Mammary epithelial cell (primary cell): ENCODE measurements at regions not wholly inside any gene's neighbourhood (a gene's known extent, or its start where the extent isn't known, plus 50 kb on each side); places are given as distances from the start of the nearest gene placed in this dataset.

Source experiments
- CTCF ChIP-seq, 2 donors: IDR thresholded peaks in 1 of 2; conservative IDR thresholded peaks in 1 of 2; 2 replicates each; pipeline ENCODE4 v1.5.1; 2011 to 2012; ENCODE audit warnings: inconsistent platforms in 2 of 2, low read length in 2 of 2, mild to moderate bottlenecking in 2 of 2, control low read depth in 1 of 2, low read depth in 1 of 2; ENCODE audit not compliant: insufficient read depth in 1 of 2; ENCODE audit errors: extremely low read depth in 1 of 2
- EZH2 ChIP-seq: IDR thresholded peaks from 2 replicates; pipeline ENCODE4 v1.6.1; 2012; ENCODE audit warnings: low read length, inconsistent platforms, borderline replicate concordance

GRCh38 chr22:49028111-49028510, 799.6 kb downstream of the BRD1 start:
- no peak for TF ChIP-seq CTCF (conservative IDR thresholded peaks at IDR 0.05 in 1 of 2, IDR thresholded peaks at IDR 0.05 in 1 of 2; ENCODE audit: extremely low read depth in 1 of 2, insufficient read depth in 1 of 2, low read depth in 1 of 2, low read length in 2 of 2)
- TF ChIP-seq EZH2 = no peak
